Suprapubic skin (tissue), 4 donors: ENCODE measurements at regions not wholly inside any gene's neighbourhood (a gene's known extent, or its start where the extent isn't known, plus 50 kb on each side); places are given as distances from the start of the nearest gene placed in this dataset.

Experiments
- DNase-seq, 2 donors: peaks; one replicate each; pipeline ENCODE4 v3.0.0-alpha.2; 2019; ENCODE audit warnings: low spot score in 2 of 2
- H3K27ac ChIP-seq: fragments of 200-600 bp; sonication (generic); one replicate; pipeline ENCODE4 v1.5.1; 2019
- H3K27me3 ChIP-seq: fragments of 200-600 bp; sonication (generic); one replicate; pipeline ENCODE4 v1.5.1; 2019
- H3K36me3 ChIP-seq: fragments of 200-600 bp; sonication (generic); one replicate; pipeline ENCODE4 v1.5.1; 2019
- H3K4me1 ChIP-seq: fragments of 200-600 bp; sonication (generic); one replicate; pipeline ENCODE4 v1.5.1; 2019
- H3K4me3 ChIP-seq: fragments of 200-600 bp; sonication (generic); one replicate; pipeline ENCODE4 v1.5.1; 2019; ENCODE audit warnings: mild to moderate bottlenecking
- H3K9me3 ChIP-seq: fragments of 200-600 bp; sonication (generic); one replicate; pipeline ENCODE4 v1.5.1; 2019
- EP300 ChIP-seq: sonication (generic); formaldehyde crosslinking; IDR thresholded peaks from one replicate; pipeline ENCODE4 v1.6.1; 2017; ENCODE audit warnings: antibody characterized with exemption
- POLR2A ChIP-seq, 2 donors: fragments of 450-650 bp; IDR thresholded peaks; one replicate each; pipeline ENCODE4 v1.6.1; 2017; ENCODE audit warnings: antibody characterized with exemption in 2 of 2, mild to moderate bottlenecking in 2 of 2, moderate library complexity in 2 of 2
- POLR2AphosphoS5 ChIP-seq, 3 donors: sonication (generic); formaldehyde crosslinking; IDR thresholded peaks; one replicate each; pipeline ENCODE4 v1.6.1; 2017; ENCODE audit warnings: antibody characterized with exemption in 3 of 3
- WGBS: methylation state at CpG from one replicate; pipeline ENCODE4 v1.1.5; 2018; 5-methylcytosine and 5-hydroxymethylcytosine counted together
- TF ChIP-seq, protein P1 (sequence below), 2 donors: fragments of 200-600 bp in 1 of 2; fragments of 450-650 bp in 1 of 2; sonication (generic) in 1 of 2; IDR thresholded peaks; one replicate each; pipeline ENCODE4 v1.5.1; 2016 to 2019; ENCODE audit warnings: antibody characterized with exemption in 2 of 2, mild to moderate bottlenecking in 1 of 2, moderate library complexity in 1 of 2

DNA sequence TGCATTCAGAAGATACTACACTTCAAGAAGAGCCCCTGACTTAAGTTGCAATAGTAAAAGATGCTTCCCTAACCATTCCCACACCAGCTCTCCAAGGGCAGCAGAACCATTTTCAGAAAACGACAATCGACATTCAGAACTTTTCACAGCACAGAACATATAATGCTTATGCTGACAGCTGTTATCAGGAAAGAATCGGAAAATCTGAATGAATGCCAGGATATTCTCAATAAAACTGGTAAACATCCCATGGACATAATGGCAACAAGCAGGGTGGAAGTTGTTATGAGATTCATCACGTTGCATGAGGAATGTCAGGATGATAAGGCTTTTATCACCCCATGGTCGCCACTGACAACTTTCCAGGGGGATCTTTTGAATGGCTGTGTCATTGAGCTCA lies 246.6 kb upstream of the CHRM3 start:
- TF ChIP-seq EP300, result no peak
- TF ChIP-seq POLR2A (IDR thresholded peaks at IDR 0.05), result no peak
- H3K27me3 ChIP-seq, result no peaks in the 10 kb centered on the region
- H3K4me3 ChIP-seq, result no peak overlapping the region
- 81% methylated on average over 5 of the region's 5 CpGs for WGBS
- no peak for DNase-seq
- no peaks in the 10 kb centered on the region for H3K36me3 ChIP-seq
- no peak overlapping the region for H3K27ac ChIP-seq
- H3K9me3 ChIP-seq, result no peaks in the 10 kb centered on the region
- H3K4me1 ChIP-seq, result no peaks in the 10 kb centered on the region

DNA sequence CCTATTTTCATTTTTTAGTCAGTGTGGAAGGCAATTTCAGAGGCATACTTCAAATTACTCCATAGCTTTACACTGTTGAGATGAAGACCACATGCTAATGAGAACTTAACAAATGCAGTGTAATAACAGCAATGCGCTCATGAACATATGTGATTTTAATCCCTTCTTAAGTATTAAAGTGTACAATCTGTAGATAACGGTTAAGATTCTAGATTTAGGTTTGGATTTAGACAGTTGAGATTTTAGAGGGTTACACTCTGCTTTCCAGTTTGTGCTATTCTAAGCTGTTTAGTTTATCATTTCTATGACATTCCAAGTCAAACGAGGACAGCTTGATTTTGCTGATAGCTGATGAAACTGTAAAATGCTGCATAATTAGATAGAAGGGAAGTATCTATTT lies 257.8 kb upstream of the CHRM3 start:
- DNase-seq, result no peak
- WGBS, result 58% methylated on average over 3 of the region's 3 CpGs
- no peaks in the 10 kb centered on the region for H3K4me1 ChIP-seq
- H3K36me3 ChIP-seq, result no peaks in the 10 kb centered on the region
- H3K27ac ChIP-seq, result no peak overlapping the region
- no peak overlapping the region for H3K4me3 ChIP-seq
- TF ChIP-seq POLR2AphosphoS5 (IDR thresholded peaks at IDR 0.05) (no peak), EP300 (no peak)
- TF ChIP-seq, protein P1, sequence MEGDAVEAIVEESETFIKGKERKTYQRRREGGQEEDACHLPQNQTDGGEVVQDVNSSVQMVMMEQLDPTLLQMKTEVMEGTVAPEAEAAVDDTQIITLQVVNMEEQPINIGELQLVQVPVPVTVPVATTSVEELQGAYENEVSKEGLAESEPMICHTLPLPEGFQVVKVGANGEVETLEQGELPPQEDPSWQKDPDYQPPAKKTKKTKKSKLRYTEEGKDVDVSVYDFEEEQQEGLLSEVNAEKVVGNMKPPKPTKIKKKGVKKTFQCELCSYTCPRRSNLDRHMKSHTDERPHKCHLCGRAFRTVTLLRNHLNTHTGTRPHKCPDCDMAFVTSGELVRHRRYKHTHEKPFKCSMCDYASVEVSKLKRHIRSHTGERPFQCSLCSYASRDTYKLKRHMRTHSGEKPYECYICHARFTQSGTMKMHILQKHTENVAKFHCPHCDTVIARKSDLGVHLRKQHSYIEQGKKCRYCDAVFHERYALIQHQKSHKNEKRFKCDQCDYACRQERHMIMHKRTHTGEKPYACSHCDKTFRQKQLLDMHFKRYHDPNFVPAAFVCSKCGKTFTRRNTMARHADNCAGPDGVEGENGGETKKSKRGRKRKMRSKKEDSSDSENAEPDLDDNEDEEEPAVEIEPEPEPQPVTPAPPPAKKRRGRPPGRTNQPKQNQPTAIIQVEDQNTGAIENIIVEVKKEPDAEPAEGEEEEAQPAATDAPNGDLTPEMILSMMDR (IDR thresholded peaks at IDR 0.05), result no peak
- no peaks in the 10 kb centered on the region for H3K9me3 ChIP-seq
- no peaks in the 10 kb centered on the region for H3K27me3 ChIP-seq

DNA sequence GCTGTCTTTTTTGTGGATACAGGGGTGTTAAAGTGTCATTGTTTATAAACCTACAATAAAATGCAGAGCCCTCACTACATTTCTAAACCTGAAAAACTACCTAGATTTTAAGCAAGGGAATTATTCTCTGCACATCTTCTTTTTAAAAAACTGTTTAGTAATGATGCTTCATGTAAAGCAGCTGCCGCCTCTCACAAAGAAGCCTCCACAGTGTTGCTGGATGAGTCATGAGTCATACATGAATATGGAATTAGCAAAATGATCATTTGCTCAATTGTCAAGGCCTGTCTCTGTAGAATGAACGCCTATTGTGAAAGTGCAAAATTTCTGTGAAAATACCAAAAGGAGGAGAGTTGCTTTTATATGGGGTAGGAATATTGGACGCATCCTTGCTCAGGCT lies 259.5 kb upstream of the CHRM3 start:
- peaks cover 4% of the 10 kb centered on the region for H3K9me3 ChIP-seq
- DNase-seq, result no peak
- no peak overlapping the region for H3K4me3 ChIP-seq
- 68% methylated on average over 3 of the region's 3 CpGs for WGBS
- H3K4me1 ChIP-seq, result no peaks in the 10 kb centered on the region
- H3K27ac ChIP-seq, result no peak overlapping the region
- H3K27me3 ChIP-seq, result no peaks in the 10 kb centered on the region
- no peaks in the 10 kb centered on the region for H3K36me3 ChIP-seq
- TF ChIP-seq, protein P1 (IDR thresholded peaks at IDR 0.05), result no peak
- no peak for TF ChIP-seq EP300

DNA sequence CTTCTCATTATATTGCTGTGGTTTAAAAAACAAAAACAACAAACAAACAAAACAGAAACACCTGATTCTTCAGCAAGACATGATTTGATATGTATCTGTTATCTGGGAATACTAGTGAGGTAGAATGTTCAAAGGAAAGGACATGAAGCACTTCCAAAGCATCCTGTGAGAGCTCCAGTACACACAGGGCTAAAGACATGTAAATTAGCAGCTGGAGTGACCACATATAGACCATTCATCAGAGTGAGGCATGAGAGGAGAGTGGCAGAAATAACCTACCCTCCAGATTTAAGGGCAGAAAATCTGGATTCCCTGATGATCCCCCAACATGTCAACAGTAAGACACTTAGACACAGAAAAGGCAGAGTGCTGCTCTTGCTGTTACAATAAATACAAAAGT lies 260.5 kb upstream of the CHRM3 start:
- no peaks in the 10 kb centered on the region for H3K27me3 ChIP-seq
- no peak overlapping the region for H3K4me3 ChIP-seq
- H3K27ac ChIP-seq, result no peak overlapping the region
- peaks cover 4% of the 10 kb centered on the region for H3K9me3 ChIP-seq
- no peak for DNase-seq
- H3K36me3 ChIP-seq, result no peaks in the 10 kb centered on the region
- TF ChIP-seq POLR2A (IDR thresholded peaks at IDR 0.05), result no peak
- TF ChIP-seq, protein P1 (IDR thresholded peaks at IDR 0.05), result no peak
- no peak for TF ChIP-seq EP300
- no peak for TF ChIP-seq POLR2AphosphoS5 (IDR thresholded peaks at IDR 0.05)
- no peaks in the 10 kb centered on the region for H3K4me1 ChIP-seq

DNA sequence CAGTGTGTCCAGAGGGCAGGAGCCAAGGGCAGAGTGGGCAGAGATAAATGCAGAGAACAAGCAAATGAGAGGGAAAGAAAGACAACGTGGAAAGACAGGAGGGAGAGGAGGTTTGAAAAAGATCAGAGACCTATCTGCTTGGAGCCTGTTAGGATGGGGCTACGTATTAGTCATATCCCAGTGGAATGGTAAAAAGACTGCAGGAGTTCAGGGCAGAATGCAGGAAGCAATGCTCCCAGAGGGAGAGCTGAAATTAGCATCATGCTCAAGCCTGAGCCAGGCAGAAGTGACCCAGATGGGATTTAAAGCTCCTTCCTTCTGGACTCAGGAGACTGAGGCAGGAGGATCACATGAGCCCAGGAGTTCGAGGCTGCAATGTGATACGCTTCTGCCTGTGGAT lies 261.3 kb upstream of the CHRM3 start:
- Histone ChIP-seq H3K4me1 (no peaks in the 10 kb centered on the region), H3K27me3 (no peaks in the 10 kb centered on the region), H3K36me3 (no peaks in the 10 kb centered on the region), H3K4me3 (no peak overlapping the region), H3K27ac (no peak overlapping the region), H3K9me3 (peaks cover 4% of the 10 kb centered on the region)
- no peak for DNase-seq
- WGBS, result 62% methylated on average over 4 of the region's 4 CpGs
- TF ChIP-seq POLR2AphosphoS5 (IDR thresholded peaks at IDR 0.05) (no peak), EP300 (no peak), POLR2A (IDR thresholded peaks at IDR 0.05) (no peak)
- TF ChIP-seq, protein P1 (IDR thresholded peaks at IDR 0.05), result no peak

DNA sequence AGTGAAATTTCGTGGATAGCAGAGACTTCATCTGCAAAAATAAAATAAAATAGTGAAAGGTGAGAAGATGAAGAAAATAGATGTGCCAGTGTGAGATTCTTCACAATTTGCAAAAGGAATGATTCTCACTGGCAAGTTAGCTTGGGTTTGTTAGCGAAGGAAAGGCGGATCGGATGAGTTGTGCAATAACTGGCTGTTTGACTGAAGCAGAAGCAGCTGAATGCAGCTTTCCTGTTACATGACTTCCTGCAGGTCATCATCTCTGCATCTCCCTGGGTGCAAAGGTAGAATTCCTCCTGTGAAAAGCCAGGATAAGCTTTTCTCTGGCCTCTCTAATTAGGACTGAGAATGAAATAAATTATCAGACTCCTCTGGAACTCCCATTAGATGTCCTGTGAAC lies 263.1 kb upstream of the CHRM3 start:
- Histone ChIP-seq H3K36me3 (no peaks in the 10 kb centered on the region), H3K27me3 (no peaks in the 10 kb centered on the region), H3K9me3 (peaks cover 4% of the 10 kb centered on the region), H3K4me3 (no peak overlapping the region), H3K27ac (no peak overlapping the region), H3K4me1 (no peaks in the 10 kb centered on the region)
- WGBS, result 58% methylated on average over 4 of the region's 4 CpGs
- TF ChIP-seq POLR2A (IDR thresholded peaks at IDR 0.05) (no peak), EP300 (no peak), POLR2AphosphoS5 (IDR thresholded peaks at IDR 0.05) (no peak)
- TF ChIP-seq, protein P1 (IDR thresholded peaks at IDR 0.05), result no peak
- DNase-seq, result no peak
